IPS-20b (cell line): ENCODE measurements at regions not wholly inside any gene's neighbourhood (a gene's known extent, or its start where the extent isn't known, plus 50 kb on each side); places are given as distances from the start of the nearest gene placed in this dataset.

ENCODE experiments used
- H3K27ac ChIP-seq: one replicate; pipeline ENCODE4 v1.5.1; 2013; ENCODE audit warnings: low read length
- H3K27me3 ChIP-seq: 2 replicates; pipeline ENCODE4 v1.6.1; 2013; ENCODE audit warnings: mild to moderate bottlenecking, low read length, inconsistent platforms; ENCODE audit not compliant: insufficient read depth
- H3K36me3 ChIP-seq: 2 replicates; pipeline ENCODE4 v1.6.1; 2013; ENCODE audit warnings: low read depth, mild to moderate bottlenecking, inconsistent platforms, low read length, moderate library complexity; ENCODE audit not compliant: insufficient read depth
- H3K4me1 ChIP-seq: 2 replicates; pipeline ENCODE4 v1.6.1; 2013; ENCODE audit warnings: mild to moderate bottlenecking, control low read depth, inconsistent platforms, low read length, moderate library complexity; ENCODE audit not compliant: insufficient read depth
- H3K4me3 ChIP-seq: 2 replicates; pipeline ENCODE4 v1.5.1; 2013; ENCODE audit warnings: mild to moderate bottlenecking, low read length, inconsistent platforms
- H3K9ac ChIP-seq: 2 replicates; pipeline ENCODE4 v1.6.1; 2013; ENCODE audit warnings: low read depth, mild to moderate bottlenecking, inconsistent platforms, low read length, moderate library complexity
- H3K9me3 ChIP-seq: 2 replicates; pipeline ENCODE4 v1.6.1; 2013; ENCODE audit warnings: mild to moderate bottlenecking, low read depth, low read length, inconsistent platforms; ENCODE audit not compliant: insufficient read depth

DNA sequence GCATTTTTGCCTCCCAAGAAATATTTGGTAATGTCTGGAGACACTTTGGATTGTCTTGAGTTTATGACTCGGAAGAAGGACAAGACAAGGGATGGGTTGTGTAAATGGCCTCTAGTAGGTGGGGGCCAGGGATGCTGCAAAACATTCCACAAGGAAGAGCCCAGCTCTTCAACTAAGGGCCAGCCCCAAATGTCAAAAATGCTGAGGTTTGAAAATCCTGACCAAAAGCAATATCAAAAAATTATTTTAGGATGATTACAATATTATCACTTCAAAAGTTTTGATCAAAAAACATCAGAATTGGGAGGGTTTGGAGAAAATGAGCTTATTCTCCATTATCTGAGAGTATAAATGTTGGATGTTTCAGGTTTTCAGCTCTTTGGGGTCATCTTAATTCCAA lies 248.9 kb upstream of the SLC24A2 start:
- no peaks in the 10 kb centered on the region for H3K27me3 ChIP-seq
- peaks cover 6% of the 10 kb centered on the region; the same call in 1 of the 2 replicates for H3K4me1 ChIP-seq

DNA sequence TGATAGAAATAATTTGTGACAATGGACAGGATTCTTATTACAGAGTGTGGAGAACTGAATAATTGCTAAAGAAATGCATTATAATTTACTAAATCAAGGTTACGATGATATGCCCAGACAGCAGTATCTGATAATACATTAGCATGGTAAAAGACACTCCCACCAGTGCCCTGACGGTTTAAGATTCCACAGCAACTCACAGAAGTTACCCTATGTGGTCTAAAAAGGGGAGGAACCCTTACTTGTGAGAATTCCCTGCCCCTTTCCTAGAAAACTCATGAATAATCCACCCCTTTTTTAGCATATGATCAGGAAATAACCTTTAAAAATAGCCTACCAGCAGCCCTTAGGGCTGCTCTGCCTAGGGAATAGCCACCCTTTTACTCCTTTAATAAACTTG lies 244.7 kb upstream of the SLC24A2 start:
- Histone ChIP-seq H3K9me3 (no peaks in the 10 kb centered on the region), H3K27ac (no peak overlapping the region), H3K27me3 (no peaks in the 10 kb centered on the region), H3K9ac (no peak overlapping the region), H3K4me3 (no peak overlapping the region), H3K36me3 (no peaks in the 10 kb centered on the region), H3K4me1 (peaks cover 1% of the 10 kb centered on the region; the same call in 1 of the 2 replicates)

More for the DNA sequence above, 248.9 kb upstream of the SLC24A2 start:
- no peak overlapping the region for H3K4me3 ChIP-seq
- no peak overlapping the region for H3K27ac ChIP-seq
- no peak overlapping the region for H3K9ac ChIP-seq
- H3K36me3 ChIP-seq = no peaks in the 10 kb centered on the region
- no peaks in the 10 kb centered on the region for H3K9me3 ChIP-seq

DNA sequence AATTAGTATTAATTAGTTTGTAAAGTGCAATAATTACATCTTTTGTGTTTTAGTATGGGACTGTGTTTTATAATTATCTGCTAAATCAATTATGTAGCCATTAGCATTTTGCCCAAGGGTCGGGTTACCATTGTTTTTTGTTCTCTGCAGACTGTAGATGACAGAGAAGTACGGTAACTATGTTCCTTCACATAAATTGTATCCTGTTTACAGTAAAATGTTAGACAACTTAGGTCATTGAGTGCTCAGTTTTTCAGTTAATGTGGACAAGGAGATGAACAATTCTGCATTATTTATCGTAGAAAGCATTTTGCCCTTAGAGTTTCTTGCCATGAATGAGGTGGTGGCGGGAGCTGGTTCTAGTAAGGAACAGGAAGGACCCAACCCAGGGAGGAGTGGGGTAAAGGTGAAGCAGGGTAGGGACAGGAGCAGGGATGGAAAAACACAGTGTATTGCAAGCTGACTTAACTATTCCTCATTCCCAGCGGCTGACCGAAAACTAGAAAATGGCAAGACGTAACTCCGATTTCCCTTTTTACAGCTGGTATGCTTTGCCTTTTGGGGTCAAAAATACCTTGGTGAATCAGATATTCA lies 243.7 kb upstream of the SLC24A2 start:
- no peak overlapping the region for H3K4me3 ChIP-seq
- H3K9ac ChIP-seq = no peak overlapping the region
- no peaks in the 10 kb centered on the region for H3K36me3 ChIP-seq
- no peaks in the 10 kb centered on the region for H3K27me3 ChIP-seq
- no peaks in the 10 kb centered on the region for H3K4me1 ChIP-seq
- no peak overlapping the region for H3K27ac ChIP-seq
- H3K9me3 ChIP-seq = no peaks in the 10 kb centered on the region

DNA sequence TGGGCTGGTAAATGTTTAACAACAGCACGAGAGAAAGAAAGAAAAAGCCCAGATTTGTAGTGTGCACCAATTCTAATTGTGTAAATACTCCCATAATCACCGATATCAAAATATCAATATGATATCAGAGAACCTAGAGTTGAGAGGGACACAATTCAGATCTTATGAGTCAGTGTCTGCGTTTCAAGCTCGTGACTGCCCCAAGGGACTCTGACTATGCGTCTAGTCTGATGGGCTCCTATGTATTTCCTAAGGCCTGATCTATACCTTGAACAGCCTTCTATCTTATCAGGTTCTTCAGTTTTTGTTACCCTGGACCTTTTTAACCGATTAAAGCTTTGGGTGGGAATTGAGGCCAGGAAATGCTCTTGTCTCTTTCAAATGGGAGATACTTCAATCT lies 243.0 kb upstream of the SLC24A2 start:
- H3K4me3 ChIP-seq = no peak overlapping the region

DNA sequence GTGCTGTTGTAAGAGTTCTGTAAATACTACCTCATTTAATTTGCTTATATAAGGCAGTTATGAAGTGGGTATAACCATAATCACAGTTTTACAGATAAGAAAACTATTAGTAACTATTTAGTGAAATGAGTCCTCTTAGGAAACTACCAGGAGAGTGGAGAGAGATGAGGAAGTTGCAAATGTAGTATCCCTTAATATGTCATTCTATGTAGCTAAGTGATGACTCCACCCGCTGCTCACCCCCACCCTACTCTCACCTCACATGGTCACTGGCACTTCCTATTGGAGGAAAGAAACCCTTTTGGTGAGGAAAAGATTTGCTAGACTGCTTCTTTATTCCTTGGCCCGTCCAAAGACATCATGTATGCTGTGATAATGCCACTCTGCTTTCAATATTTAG lies 241.8 kb upstream of the SLC24A2 start:
- H3K36me3 ChIP-seq = no peaks in the 10 kb centered on the region
- H3K9me3 ChIP-seq = no peaks in the 10 kb centered on the region
- no peak overlapping the region for H3K4me3 ChIP-seq
- no peak overlapping the region for H3K9ac ChIP-seq
- no peak overlapping the region for H3K27ac ChIP-seq
- H3K4me1 ChIP-seq = no peaks in the 10 kb centered on the region
- no peaks in the 10 kb centered on the region for H3K27me3 ChIP-seq

More for the DNA sequence above, 243.0 kb upstream of the SLC24A2 start:
- H3K4me1 ChIP-seq = no peaks in the 10 kb centered on the region
- H3K27ac ChIP-seq = no peak overlapping the region
- no peak overlapping the region for H3K9ac ChIP-seq
- H3K36me3 ChIP-seq = no peaks in the 10 kb centered on the region
- H3K9me3 ChIP-seq = no peaks in the 10 kb centered on the region
- H3K27me3 ChIP-seq = no peaks in the 10 kb centered on the region

DNA sequence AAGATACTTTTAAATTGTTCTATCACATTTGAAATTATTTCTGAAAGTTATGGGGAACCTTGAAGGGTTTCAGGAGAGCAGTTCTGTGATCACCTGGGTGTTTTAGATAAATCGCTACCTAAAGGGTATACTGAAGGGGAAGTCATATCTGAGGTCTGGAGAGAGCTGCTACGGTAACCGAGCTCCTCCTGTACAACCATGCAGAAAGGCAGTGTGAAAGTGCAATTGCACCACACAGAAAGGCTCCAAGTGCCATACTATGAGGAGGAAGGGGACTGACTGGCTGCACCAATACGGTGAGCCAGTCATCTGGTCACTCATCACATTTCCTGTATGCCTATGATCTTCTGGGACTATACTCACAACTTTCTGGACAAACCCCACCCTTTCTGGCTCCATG lies 241.4 kb upstream of the SLC24A2 start:
- Histone ChIP-seq H3K4me1 (no peaks in the 10 kb centered on the region), H3K9me3 (no peaks in the 10 kb centered on the region), H3K9ac (no peak overlapping the region), H3K27ac (no peak overlapping the region), H3K36me3 (no peaks in the 10 kb centered on the region), H3K4me3 (no peak overlapping the region), H3K27me3 (no peaks in the 10 kb centered on the region)

DNA sequence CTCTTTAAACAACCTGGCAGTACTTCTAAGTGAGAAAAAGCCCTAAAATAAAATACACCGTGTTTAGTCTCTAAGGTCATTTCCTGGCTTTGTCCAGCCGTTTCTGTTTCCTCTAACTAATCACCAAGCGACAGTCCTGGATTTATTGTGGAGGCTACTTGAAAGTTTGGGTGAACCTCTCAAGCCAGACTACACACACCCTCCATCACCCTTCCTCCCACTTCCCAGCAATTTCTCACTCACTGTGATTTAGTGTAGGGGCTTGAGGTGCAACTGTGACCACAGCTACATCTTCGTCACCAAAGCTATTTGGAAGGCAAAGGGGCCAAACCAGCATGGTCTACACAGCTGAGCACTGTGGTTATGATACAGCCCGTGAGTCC lies 240.0 kb upstream of the SLC24A2 start:
- Histone ChIP-seq H3K9ac (no peak overlapping the region), H3K36me3 (no peaks in the 10 kb centered on the region), H3K27me3 (no peaks in the 10 kb centered on the region), H3K9me3 (no peaks in the 10 kb centered on the region), H3K27ac (no peak overlapping the region), H3K4me1 (no peaks in the 10 kb centered on the region), H3K4me3 (no peak overlapping the region)

DNA sequence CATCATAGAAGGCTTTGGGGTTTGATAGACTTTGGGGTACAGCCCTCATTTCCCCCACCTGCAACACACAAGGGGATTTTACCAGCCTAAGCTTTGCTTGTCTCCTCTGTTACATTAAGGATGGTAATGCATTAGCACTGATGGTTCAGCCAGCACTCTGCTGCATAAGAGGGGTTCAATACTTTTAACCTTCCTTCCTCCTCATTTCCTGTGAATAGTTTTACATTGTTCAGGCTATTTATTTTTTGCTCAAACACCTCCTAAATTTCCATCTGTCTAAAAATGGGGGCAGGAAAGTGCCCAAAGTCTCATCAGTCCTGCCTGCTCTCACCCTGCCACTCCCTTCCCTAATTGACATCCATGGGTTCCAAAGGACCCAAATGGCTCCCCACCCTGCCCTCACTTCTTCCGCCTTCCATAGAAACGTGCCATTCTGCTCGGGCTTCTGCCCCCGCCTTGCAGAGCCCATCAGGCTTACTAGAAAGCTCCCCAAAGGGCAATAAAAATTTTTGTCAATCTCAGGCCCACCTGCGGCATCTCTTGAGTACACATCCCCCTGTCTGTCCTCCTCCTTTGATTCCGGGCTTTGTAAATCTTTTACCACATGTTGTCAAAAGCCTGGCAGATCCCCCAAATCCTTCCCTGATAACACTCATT lies 239.5 kb upstream of the SLC24A2 start:
- H3K27ac ChIP-seq = no peak overlapping the region
- no peaks in the 10 kb centered on the region for H3K36me3 ChIP-seq
- H3K9ac ChIP-seq = no peak overlapping the region
- no peaks in the 10 kb centered on the region for H3K27me3 ChIP-seq
- H3K9me3 ChIP-seq = no peaks in the 10 kb centered on the region
- no peaks in the 10 kb centered on the region for H3K4me1 ChIP-seq
- no peak overlapping the region for H3K4me3 ChIP-seq

DNA sequence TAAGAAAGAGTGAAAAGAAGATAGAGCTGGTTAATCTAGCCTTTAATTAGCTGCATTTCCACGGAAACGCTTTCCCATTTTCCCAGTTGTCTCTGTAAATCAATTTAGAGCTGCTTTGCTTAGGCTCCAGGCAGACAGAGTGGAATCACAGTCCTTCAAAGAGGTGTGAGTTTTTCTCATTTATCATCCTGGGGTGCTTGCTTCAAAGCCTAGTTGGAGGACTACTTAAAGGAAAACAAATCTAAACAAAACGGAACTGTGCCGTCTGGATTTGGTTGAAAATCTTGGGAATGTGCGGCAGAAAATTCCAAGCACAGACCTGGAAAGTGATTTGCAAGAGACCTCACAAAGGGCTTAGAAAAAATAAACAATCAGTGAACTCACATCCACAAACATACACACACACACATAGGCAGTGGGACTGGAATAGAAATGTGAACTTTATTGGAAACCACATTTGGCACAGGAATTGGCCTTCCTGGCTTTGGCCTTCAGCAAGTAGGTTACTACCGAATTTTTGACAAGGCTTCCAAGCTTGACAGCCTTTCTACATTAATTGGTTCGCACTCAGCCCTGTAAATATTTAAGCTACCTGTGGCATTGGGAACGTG lies 235.2 kb upstream of the SLC24A2 start:
- H3K27me3 ChIP-seq = no peaks in the 10 kb centered on the region
- H3K4me1 ChIP-seq = no peaks in the 10 kb centered on the region
- no peak overlapping the region for H3K27ac ChIP-seq
- no peak overlapping the region for H3K9ac ChIP-seq
- H3K9me3 ChIP-seq = no peaks in the 10 kb centered on the region
- H3K4me3 ChIP-seq = no peak overlapping the region
- H3K36me3 ChIP-seq = no peaks in the 10 kb centered on the region

DNA sequence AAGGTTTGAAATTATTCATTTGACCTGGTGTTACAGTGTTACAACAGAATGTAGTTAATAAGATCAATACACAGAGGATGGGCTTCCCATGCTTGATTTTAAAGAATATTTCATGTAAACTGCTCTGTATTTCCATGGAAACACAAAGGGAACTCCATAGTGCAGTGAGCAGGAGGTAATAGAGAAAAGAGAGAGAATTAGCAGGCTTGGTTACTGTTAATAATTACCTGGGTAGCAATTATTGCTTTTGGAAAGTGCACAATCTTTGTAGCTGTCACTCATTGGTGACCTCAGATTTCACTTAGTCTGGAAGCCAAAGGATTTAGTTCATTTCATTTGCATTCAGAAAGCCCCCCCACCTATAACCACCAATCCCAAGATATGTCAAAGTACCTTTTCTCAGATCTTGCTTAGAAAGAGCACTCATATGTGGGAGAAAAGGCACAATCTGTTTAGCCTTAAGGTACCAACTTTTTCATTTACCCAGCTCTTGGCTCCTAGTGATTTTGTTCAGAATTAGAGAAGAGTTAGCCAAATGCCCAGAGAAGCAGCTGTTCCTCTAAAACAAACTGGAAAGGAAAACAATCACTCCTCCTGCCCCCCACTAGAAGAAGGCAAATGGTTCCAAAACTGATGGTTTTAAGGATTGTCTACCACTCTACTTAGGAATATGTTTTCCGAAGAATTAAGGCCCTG lies 234.5 kb upstream of the SLC24A2 start:
- Histone ChIP-seq H3K9me3 (no peaks in the 10 kb centered on the region), H3K27ac (no peak overlapping the region), H3K4me3 (no peak overlapping the region), H3K4me1 (no peaks in the 10 kb centered on the region), H3K9ac (no peak overlapping the region), H3K36me3 (no peaks in the 10 kb centered on the region), H3K27me3 (no peaks in the 10 kb centered on the region)

DNA sequence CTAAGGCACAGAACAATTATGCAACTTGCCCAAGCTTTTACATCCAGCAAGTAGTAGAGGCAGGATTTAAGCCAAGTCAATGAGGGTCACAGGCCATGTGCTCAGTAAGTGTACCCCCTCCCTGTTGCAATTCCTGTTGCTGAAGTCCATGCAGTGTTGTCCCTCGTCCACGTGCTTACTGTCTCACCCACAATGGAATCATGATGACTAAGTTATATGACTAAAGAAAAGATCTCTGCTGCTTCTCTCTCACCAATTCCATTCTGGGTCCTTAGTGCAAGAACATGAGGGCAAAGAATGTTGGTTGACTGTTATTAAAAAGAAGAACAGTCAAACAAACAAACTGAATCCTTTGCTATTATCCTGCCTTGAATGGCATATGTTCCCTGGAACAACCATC lies 233.6 kb upstream of the SLC24A2 start:
- no peak overlapping the region for H3K27ac ChIP-seq
- H3K4me1 ChIP-seq = no peaks in the 10 kb centered on the region
- H3K27me3 ChIP-seq = no peaks in the 10 kb centered on the region
- H3K4me3 ChIP-seq = no peak overlapping the region
- H3K36me3 ChIP-seq = no peaks in the 10 kb centered on the region
- no peak overlapping the region for H3K9ac ChIP-seq
- no peaks in the 10 kb centered on the region for H3K9me3 ChIP-seq

DNA sequence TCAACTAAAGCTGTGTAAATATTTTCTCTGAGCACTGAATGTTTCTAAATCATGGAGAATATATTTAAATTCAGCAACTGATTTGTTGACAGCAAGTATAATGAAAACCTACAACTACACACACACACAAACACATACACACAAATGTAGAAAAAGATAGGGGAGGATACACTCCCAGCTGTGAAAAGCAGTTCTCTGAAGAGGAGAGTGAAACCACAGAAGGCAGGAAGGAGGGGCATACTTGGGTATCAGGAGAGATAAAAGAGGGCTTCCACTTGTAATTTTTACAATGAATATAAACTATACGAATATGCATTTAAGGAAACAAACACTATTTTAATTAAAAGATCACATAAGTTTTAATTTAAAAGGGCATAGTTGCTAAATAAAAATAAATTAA lies 227.8 kb upstream of the SLC24A2 start:
- H3K4me3 ChIP-seq = no peak overlapping the region
- H3K27ac ChIP-seq = no peak overlapping the region
- no peaks in the 10 kb centered on the region for H3K36me3 ChIP-seq

More for the DNA sequence above, 227.8 kb upstream of the SLC24A2 start:
- H3K9me3 ChIP-seq = no peaks in the 10 kb centered on the region
- H3K27me3 ChIP-seq = no peaks in the 10 kb centered on the region
- H3K4me1 ChIP-seq = peaks cover 8% of the 10 kb centered on the region
- no peak overlapping the region for H3K9ac ChIP-seq
